ENCODE measurements at regions not wholly inside any gene's neighbourhood (a gene's known extent, or its start where the extent isn't known, plus 50 kb on each side); places are given as distances from the start of the nearest gene placed in this dataset.
"Not testable (repeated sequence)": the region's sequence is repeated elsewhere in the genome, so short reads cannot be mapped to it uniquely, and the experiment has no call there.

- no peak for DNase-seq
These were observed 138.3 kb downstream of the CCDC71L start for GRCh38 chr7:106522696-106523095.

DNA sequence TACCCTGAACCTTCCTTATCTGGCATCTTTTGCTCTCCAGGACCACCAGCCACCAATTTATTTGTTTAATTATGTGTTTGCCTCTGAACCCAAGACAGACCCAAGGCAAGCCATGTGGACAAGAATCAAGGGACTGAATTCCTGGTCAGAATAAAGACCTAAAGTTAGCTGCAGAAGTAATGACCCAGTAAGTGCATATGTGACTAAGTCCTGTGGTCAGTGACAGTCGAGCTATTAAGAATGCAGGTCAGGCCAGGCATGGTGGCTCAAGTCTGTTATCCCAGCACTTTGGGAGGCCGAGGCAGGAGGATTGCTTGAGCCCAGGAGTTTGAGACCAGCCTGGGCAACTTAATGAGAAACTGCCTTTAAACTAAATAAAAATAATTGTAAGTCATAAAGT, 139.4 kb downstream of the CCDC71L start:
- no peak for DNase-seq

DNA sequence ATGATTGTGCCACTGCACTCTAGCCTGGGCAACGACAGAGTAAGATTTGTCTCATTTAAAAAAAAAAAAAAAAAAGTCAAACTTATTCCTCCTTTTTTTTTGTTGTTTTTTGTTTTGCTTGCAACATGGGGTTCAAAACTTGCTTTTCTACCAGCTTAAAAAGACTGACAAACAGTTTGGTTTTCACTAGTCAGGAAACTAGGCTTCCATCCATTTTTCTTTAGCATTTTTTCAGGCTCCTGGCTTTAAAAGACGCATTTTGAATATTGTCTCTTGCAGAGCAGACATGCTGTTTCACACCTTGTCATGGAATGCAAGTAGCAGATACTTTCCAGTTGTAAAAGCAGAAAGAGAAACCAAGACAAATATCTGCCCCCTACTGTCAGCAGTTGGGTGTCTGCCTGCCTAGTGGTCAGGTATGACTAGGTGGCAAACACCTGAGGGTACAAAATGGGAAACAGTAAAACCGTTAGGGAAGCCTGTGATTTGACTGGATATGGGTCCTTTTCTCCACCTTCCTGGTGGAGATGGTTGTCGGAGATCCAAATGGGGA, 139.9 kb downstream of the CCDC71L start:
- no peak for DNase-seq

GRCh38 chr7:106518967-106519366, 142.0 kb downstream of the CCDC71L start:
- no peak for DNase-seq

DNA sequence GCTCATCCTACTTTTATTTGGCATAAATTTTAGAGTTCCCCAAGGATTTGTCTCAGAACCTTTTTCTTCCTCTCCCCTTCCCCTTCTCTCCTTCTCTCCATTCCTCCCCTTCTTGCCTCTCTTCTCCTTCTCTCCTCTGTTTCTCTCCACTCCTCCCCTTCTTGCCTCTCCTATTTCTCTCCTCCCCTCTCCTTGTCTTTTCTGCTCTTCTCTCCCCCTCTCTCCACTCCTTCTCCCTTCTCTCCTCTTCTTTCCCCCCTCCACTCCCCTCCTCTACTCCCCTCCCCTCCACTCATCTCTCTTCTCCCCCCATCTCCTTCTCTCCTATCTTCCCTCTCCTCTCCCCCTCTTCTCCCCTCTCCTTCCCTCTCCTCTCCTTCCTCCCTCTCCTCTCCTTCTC, 142.7 kb downstream of the CCDC71L start:
- no peak for DNase-seq

DNA sequence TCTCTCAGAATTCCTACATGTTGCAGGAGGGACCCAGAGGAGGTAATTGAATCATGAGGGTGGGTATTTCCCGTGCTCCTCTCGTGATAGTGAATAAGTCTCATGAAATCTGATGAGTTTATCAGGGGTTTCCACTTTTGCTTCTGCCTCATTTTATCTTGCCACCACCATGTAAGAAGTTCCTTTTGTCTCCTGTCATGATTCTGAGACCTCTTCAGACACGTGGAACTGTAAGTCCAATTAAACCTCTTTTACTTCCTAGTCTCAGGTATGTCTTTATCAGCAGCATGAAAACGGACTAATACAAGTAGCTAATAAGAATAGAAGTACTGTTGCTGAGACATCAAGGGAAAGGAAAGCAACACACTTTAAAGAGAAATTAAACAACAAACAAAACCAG, 143.4 kb downstream of the CCDC71L start:
- DNase-seq: no peak

DNA sequence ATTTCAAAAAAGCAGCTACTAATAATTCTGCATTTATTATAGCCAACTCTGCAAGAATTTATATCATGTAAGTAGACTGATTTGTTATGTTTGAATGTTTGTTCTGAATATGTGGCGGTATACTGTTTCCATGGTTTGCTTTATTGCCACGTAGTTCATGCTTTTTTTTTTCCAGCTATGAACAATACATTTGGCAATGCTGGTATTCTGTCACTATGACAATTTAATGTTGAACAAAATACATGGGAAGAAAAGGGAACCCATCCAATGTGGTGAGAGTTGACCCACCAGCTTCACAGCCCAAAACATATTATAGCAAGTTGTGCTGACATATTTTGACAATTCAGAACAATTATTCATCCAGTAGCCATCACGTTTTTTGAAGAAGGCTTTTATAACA, 145.6 kb downstream of the CCDC71L start:
- no peak for DNase-seq

DNA sequence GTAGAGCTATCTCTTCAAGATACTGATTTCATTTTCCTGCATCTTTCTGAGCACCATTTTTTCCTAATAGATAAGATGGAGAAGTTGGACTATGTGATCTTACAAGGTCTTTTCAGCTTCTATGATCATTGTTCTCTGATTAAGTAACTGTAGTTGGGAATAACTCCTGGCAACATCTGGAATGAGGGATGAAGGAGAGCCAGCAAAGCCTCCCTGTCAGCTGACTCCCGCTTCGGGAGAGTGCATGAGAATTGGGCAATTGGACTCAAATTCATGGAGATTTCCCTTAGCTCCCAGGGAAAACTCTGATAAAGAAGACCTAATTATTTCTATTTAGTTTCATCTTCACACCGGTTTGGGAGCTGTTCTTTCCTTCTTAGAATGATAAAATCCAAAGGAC, 146.1 kb downstream of the CCDC71L start:
- DNase-seq: no peak

GRCh38 chr7:106512217-106512616, 148.7 kb downstream of the CCDC71L start:
- no peak for DNase-seq

- DNase-seq: no peak
These were observed 156.3 kb downstream of the CCDC71L start for GRCh38 chr7:106504645-106505044.

- no peak for DNase-seq
These were observed 156.8 kb downstream of the CCDC71L start for GRCh38 chr7:106504207-106504606.

DNA sequence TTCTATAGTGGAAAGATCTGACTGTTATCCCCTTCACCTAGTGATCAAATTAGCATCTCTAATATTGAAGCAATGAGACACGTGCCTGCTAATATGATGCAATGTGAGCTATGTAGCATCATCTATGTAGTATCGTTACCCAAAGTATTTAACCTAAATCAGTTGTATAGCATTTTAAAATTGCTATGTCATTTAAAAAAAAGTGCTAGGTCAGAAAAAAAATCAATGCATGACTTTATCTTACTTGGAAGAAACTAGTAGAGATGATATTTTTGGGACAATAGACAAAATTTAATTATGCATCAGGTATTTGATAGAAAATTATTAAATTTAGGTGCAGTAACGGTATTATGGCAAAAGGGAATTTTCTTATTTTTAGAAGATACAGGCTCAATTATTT, 157.3 kb downstream of the CCDC71L start:
- no peak for DNase-seq

GRCh38 chr7:106501605-106502580, 159.1 kb downstream of the CCDC71L start:
- no peak for DNase-seq

GRCh38 chr7:106499897-106500296, 161.1 kb downstream of the CCDC71L start:
- no peak for DNase-seq

GRCh38 chr7:106498005-106498404, 163.0 kb downstream of the CCDC71L start:
- not testable (repeated sequence) for DNase-seq

- DNase-seq: no peak
These were observed 167.8 kb downstream of the CCDC71L start for GRCh38 chr7:106493041-106493731.

- no peak for DNase-seq
These were observed 172.5 kb downstream of the CCDC71L start for GRCh38 chr7:106488465-106488864.

- no peak for DNase-seq
These were observed 173.1 kb downstream of the CCDC71L start for GRCh38 chr7:106487892-106488291.

GRCh38 chr7:106486331-106486730, 174.6 kb downstream of the CCDC71L start:
- no peak for DNase-seq

GRCh38 chr7:106485919-106486318, 175.0 kb downstream of the CCDC71L start:
- no peak for DNase-seq

GRCh38 chr7:106485031-106485551, 175.9 kb downstream of the CCDC71L start:
- DNase-seq: no peak

DNA sequence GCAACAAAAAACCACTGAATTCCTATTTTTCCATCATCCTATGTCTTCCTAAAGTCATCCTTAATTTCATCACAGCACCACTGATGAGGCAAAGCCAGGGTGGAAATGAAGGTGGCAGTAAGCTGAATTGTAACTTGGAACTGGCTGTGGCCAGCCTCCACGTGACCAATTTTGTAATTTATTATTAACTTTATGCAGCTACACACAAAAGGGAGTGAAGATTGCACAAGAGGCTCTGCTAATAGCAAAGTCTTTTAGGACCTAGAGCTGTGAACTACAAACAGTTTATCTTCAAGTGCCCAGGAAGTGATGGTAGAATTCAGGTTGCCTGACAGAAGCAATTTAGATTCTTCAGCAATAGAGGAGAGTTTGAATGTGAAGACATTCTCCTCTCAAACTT, 176.4 kb downstream of the CCDC71L start:
- DNase-seq: no peak

DNA sequence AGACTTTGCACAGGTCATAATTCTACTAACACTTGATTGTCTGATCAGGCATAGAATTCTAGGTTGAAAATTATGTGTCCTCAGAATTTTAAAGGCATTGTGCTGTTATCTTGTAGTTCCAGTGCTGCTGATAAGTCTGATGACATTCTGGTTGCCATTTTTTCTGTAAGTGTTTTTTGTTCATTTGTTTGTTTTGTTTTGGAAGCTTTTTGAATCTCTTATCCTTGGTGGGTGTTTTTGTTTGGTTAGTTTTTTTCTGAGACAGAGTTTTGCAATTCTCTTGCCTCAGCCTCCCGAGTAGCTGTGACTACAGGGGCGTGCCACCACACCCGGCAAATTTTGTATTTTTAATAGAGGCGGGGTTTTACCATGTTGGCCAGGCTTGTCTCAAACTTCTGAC, 178.9 kb downstream of the CCDC71L start:
- DNase-seq: no peak

GRCh38 chr7:106480616-106481031, 180.3 kb downstream of the CCDC71L start:
- DNase-seq: no peak

Data from activated naive CD4-positive, alpha-beta T cell (primary cell).